IMR-90 (cell line): ENCODE measurements at regions not wholly inside any gene's neighbourhood (a gene's known extent, or its start where the extent isn't known, plus 50 kb on each side); places are given as distances from the start of the nearest gene placed in this dataset.

Experiments
- ATAC-seq: fragments of 200-7000 bp; cut with Tn5 transposase; 2 replicates; pipeline ENCODE4 v1.9.1; 2020; ENCODE audit warnings: low read depth, mild to moderate bottlenecking, moderate library complexity
- BruUV-seq: library from RNA; stranded (reverse); fragments of 400-500 nt; replicated peaks from 2 replicates; lab custom pipeline; 2021; lab: Mats Ljungman, UMichigan
- CTCF ChIA-PET: fragments of 300-600 bp; formaldehyde crosslinking; extraction: SDS; loops from one replicate; lab custom pipeline; 2021; ENCODE audit warnings: antibody characterized with exemption; lab: Yijun Ruan, JAX
- POLR2A ChIA-PET: fragments of 300-600 bp; sonication (Branson Sonifier 250); formaldehyde crosslinking; loops from one replicate; lab custom pipeline; 2022; ENCODE audit warnings: antibody characterized with exemption; ENCODE audit not compliant: unreplicated experiment; lab: Charles Lee
- DNase-seq: peaks from one replicate; pipeline ENCODE4 v3.0.0; 2013
- H2AFZ ChIP-seq: replicated peaks from 2 replicates; pipeline ENCODE3; 2013; ENCODE audit warnings: low read length, mild to moderate bottlenecking; ENCODE audit not compliant: poor library complexity
- H2AK5ac ChIP-seq: 2 replicates; pipeline ENCODE4 v1.6.1; 2013; ENCODE audit warnings: low read depth, low read length, inconsistent platforms
- H2AK9ac ChIP-seq: replicated peaks from 2 replicates; pipeline ENCODE3; 2013; ENCODE audit warnings: mild to moderate bottlenecking, low read depth, low read length, moderate library complexity; ENCODE audit not compliant: poor library complexity
- H2BK120ac ChIP-seq: 2 replicates; pipeline ENCODE4 v1.6.1; 2013; ENCODE audit warnings: low read depth, low read length, inconsistent platforms
- H2BK15ac ChIP-seq: 3 replicates; pipeline ENCODE4 v1.6.1; 2013; ENCODE audit warnings: low read depth, low read length, inconsistent platforms
- H2BK20ac ChIP-seq: 2 replicates; pipeline ENCODE4 v1.6.1; 2013; ENCODE audit warnings: low read depth, mild to moderate bottlenecking, inconsistent platforms, low read length, moderate library complexity
- H2BK5ac ChIP-seq: 2 replicates; pipeline ENCODE4 v1.6.1; 2013; ENCODE audit warnings: mild to moderate bottlenecking, low read depth, low read length, inconsistent platforms; ENCODE audit not compliant: poor library complexity, severe bottlenecking
- H3K14ac ChIP-seq: replicated peaks from 2 replicates; pipeline ENCODE4 v1.6.1; 2013; ENCODE audit warnings: low read depth, low read length, inconsistent platforms
- H3K18ac ChIP-seq: 2 replicates; pipeline ENCODE4 v1.6.1; 2013; ENCODE audit warnings: low read depth, low read length, control low read depth
- H3K23ac ChIP-seq: 2 replicates; pipeline ENCODE4 v1.6.1; 2013; ENCODE audit warnings: low read depth, low read length, inconsistent platforms
- H3K27ac ChIP-seq: 2 replicates; pipeline ENCODE4 v1.5.1; 2013; ENCODE audit warnings: mild to moderate bottlenecking, control low read depth, low read length; ENCODE audit not compliant: insufficient read depth
- H3K27me3 ChIP-seq: 2 replicates; pipeline ENCODE4 v1.6.1; 2013; ENCODE audit warnings: low read length; ENCODE audit not compliant: control insufficient read depth, insufficient read depth
- H3K36me3 ChIP-seq: 2 replicates; pipeline ENCODE4 v1.6.1; 2013; ENCODE audit warnings: low read length, mixed read lengths; ENCODE audit not compliant: control insufficient read depth, insufficient read depth
- H3K4ac ChIP-seq: 2 replicates; pipeline ENCODE4 v1.6.1; 2013; ENCODE audit warnings: low read depth, low read length, inconsistent platforms
- H3K4me1 ChIP-seq: 2 replicates; pipeline ENCODE4 v1.6.1; 2013; ENCODE audit warnings: low read length, mixed read lengths; ENCODE audit not compliant: control insufficient read depth, insufficient read depth
- H3K4me2 ChIP-seq: 2 replicates; pipeline ENCODE4 v1.6.1; 2013; ENCODE audit warnings: low read depth, mild to moderate bottlenecking, control low read depth, low read length, moderate library complexity
- H3K4me3 ChIP-seq: 2 replicates; pipeline ENCODE4 v1.5.1; 2013; ENCODE audit warnings: low read depth, mild to moderate bottlenecking, control low read depth, low read length, moderate library complexity; ENCODE audit not compliant: insufficient read depth
- H3K56ac ChIP-seq: 2 replicates; pipeline ENCODE4 v1.6.1; 2013; ENCODE audit warnings: low read length, inconsistent platforms; ENCODE audit not compliant: insufficient read depth; ENCODE audit errors: extremely low read depth
- H3K79me1 ChIP-seq, 2 experiments: 2 replicates each; pipeline ENCODE4 v1.6.1; 2013; ENCODE audit warnings: low read length in 2 of 2, inconsistent platforms in 1 of 2, low read depth in 1 of 2
- H3K9ac ChIP-seq: 2 replicates; pipeline ENCODE4 v1.6.1; 2013; ENCODE audit warnings: low read depth, low read length, control low read depth
- H3K9me1 ChIP-seq: 2 replicates; pipeline ENCODE4 v1.6.1; 2013; ENCODE audit warnings: low read length, inconsistent platforms; ENCODE audit not compliant: insufficient read depth
- H3K9me3 ChIP-seq: 2 replicates; pipeline ENCODE4 v1.6.1; 2013; ENCODE audit warnings: low read length; ENCODE audit not compliant: control insufficient read depth, insufficient read depth
- H4K20me1 ChIP-seq: 2 replicates; pipeline ENCODE4 v1.6.1; 2013; ENCODE audit warnings: low read length, inconsistent platforms; ENCODE audit not compliant: insufficient read depth
- H4K5ac ChIP-seq: 2 replicates; pipeline ENCODE4 v1.6.1; 2013; ENCODE audit warnings: mild to moderate bottlenecking, low read depth, low read length, control low read depth
- H4K8ac ChIP-seq, 2 experiments: 2 replicates each; pipeline ENCODE4 v1.6.1; 2013; ENCODE audit warnings: low read depth in 2 of 2, low read length in 2 of 2, control low read depth in 1 of 2, inconsistent platforms in 1 of 2
- H4K91ac ChIP-seq: 2 replicates; pipeline ENCODE4 v1.6.1; 2013; ENCODE audit warnings: low read depth, low read length, inconsistent platforms; ENCODE audit not compliant: insufficient read depth
- MAFK ChIP-seq: IDR thresholded peaks from 2 replicates; pipeline ENCODE4 v1.6.1; 2012; ENCODE audit warnings: low read depth, low read length, improper control_type of control experiment
- MXI1 ChIP-seq: IDR thresholded peaks from 2 replicates; pipeline ENCODE4 v1.6.1; 2012; ENCODE audit warnings: low read depth, mild to moderate bottlenecking, low read length, moderate library complexity, borderline replicate concordance
- RAD21 ChIP-seq: IDR thresholded peaks from 2 replicates; pipeline ENCODE4 v1.6.1; 2012; ENCODE audit warnings: low read length, improper control_type of control experiment
- dilution Hi-C: fragments of 300-500 bp; cut with HindIII; formaldehyde crosslinking; loops from one replicate; pipeline ENCODE4 v1.14.3; 2018; ENCODE audit warnings: low sequenced_read_pairs; ENCODE audit not compliant: unreplicated experiment
- in situ Hi-C: fragments of 300-500 bp; cut with MboI; formaldehyde crosslinking; loops from 3 replicates; pipeline ENCODE4 v1.14.3; 2019; ENCODE audit warnings: low sequenced_read_pairs, inconsistent platforms, mixed read lengths
- intact Hi-C: fragments of 100-400 bp; cut with micrococcal nuclease; formaldehyde crosslinking; loops from 2 replicates; pipeline ENCODE4 v1.10.0; 2022

DNA sequence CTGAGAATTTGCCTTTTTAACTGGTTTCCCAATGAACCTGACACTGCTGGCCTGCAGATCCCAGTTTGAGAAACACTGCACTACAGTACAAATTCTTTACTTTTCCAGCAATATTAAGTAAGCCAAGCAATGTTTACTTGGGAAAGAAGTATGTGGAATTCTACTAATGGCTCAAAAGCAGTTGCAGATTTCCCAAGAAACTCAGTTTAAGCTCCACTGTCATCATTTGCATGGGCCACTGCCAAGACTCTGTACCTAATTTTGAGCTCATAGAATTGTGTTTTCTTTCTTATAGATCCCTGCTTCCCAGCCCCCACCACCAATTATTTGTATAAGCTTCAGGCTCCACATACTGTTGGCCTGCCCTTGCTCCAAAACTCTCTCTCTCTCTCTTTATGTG lies 676.1 kb downstream of the RNF144A start:
- H3K27ac ChIP-seq, result no peak overlapping the region
- no peak overlapping the region for H3K4me2 ChIP-seq
- TF ChIP-seq MAFK, result no peak
- no peak for TF ChIP-seq MXI1
- no peak for TF ChIP-seq RAD21
- no peak overlapping the region for H3K18ac ChIP-seq
- no peak overlapping the region for H3K14ac ChIP-seq
- no TSS peak for BruUV-seq
- H3K9me1 ChIP-seq, result no peaks in the 10 kb centered on the region
- no peaks in the 10 kb centered on the region for H3K27me3 ChIP-seq
- H4K5ac ChIP-seq, result no peak overlapping the region
- H2AK5ac ChIP-seq, result no peak overlapping the region
- no peak overlapping the region for H2BK15ac ChIP-seq
- no peaks in the 10 kb centered on the region for H4K20me1 ChIP-seq
- H2BK20ac ChIP-seq, result no peak overlapping the region
- no peak overlapping the region for H4K8ac ChIP-seq
- H3K4me1 ChIP-seq, result no peaks in the 10 kb centered on the region
- H3K23ac ChIP-seq, result no peak overlapping the region
- H2BK5ac ChIP-seq, result no peak overlapping the region
- H2BK120ac ChIP-seq, result no peak overlapping the region
- H3K9me3 ChIP-seq, result no peaks in the 10 kb centered on the region
- no peak overlapping the region for H3K4ac ChIP-seq
- no peak overlapping the region for H3K4me3 ChIP-seq
- intact Hi-C loops (no loop called here), dilution Hi-C loops (no loop called here), in situ Hi-C loops (no loop called here)
- H3K56ac ChIP-seq, result no peak overlapping the region
- DNase-seq (no peak), ATAC-seq (no peak)
- no peak overlapping the region for H3K9ac ChIP-seq
- H4K91ac ChIP-seq, result no peak overlapping the region
- CTCF ChIA-PET, result no interaction called here
- H2AFZ ChIP-seq, result no peak overlapping the region
- no peaks in the 10 kb centered on the region for H3K36me3 ChIP-seq
- no peaks in the 10 kb centered on the region for H3K79me1 ChIP-seq
- POLR2A ChIA-PET, result no interaction called here
- no peak overlapping the region for H2AK9ac ChIP-seq
